ENCODE measurements at regions not wholly inside any gene's neighbourhood (a gene's known extent, or its start where the extent isn't known, plus 50 kb on each side); places are given as distances from the start of the nearest gene placed in this dataset.
"Not testable (repeated sequence)": the region's sequence is repeated elsewhere in the genome, so short reads cannot be mapped to it uniquely, and the experiment has no call there.

DNA sequence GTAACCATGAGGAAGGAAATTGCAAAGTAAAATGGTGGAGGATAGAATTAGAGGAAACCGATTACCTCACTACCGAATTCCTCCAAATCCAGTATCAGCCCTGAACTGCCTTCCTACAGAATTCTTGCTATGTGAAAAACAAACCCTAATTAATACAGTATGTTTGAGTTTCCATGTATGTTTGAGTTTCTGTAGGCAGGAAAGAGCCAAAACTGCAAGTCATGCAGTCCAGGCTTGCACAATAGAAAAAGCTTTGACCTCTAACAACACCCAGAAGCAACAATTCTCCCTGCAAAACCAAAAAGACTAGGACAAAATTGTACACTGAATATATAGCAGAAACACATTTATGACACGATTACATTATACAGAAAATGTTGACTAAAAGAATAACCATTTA is 614.8 kb downstream of the DIPK2A start:
- Histone ChIP-seq H3K4me3 (no peak overlapping the region), H3K4me1 (no peaks in the 10 kb centered on the region), H3K36me3 (no peaks in the 10 kb centered on the region), H3K9me3 (no peaks in the 10 kb centered on the region), H3K27ac (no peak overlapping the region), H3K27me3 (no peaks in the 10 kb centered on the region)
- TF ChIP-seq POLR2AphosphoS5 (IDR thresholded peaks at IDR 0.05; ENCODE audit: insufficient read depth in 1 of 2, low read depth in 1 of 2), result no peak
- TF ChIP-seq, protein P1, sequence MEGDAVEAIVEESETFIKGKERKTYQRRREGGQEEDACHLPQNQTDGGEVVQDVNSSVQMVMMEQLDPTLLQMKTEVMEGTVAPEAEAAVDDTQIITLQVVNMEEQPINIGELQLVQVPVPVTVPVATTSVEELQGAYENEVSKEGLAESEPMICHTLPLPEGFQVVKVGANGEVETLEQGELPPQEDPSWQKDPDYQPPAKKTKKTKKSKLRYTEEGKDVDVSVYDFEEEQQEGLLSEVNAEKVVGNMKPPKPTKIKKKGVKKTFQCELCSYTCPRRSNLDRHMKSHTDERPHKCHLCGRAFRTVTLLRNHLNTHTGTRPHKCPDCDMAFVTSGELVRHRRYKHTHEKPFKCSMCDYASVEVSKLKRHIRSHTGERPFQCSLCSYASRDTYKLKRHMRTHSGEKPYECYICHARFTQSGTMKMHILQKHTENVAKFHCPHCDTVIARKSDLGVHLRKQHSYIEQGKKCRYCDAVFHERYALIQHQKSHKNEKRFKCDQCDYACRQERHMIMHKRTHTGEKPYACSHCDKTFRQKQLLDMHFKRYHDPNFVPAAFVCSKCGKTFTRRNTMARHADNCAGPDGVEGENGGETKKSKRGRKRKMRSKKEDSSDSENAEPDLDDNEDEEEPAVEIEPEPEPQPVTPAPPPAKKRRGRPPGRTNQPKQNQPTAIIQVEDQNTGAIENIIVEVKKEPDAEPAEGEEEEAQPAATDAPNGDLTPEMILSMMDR (IDR thresholded peaks at IDR 0.05), result no peak
- TF ChIP-seq POLR2A (IDR thresholded peaks at IDR 0.05), result no peak
- no peak for DNase-seq (ENCODE audit: extremely low spot score in 2 of 2)
- intact Hi-C loops (cut with DNase I), result no loop called here

DNA sequence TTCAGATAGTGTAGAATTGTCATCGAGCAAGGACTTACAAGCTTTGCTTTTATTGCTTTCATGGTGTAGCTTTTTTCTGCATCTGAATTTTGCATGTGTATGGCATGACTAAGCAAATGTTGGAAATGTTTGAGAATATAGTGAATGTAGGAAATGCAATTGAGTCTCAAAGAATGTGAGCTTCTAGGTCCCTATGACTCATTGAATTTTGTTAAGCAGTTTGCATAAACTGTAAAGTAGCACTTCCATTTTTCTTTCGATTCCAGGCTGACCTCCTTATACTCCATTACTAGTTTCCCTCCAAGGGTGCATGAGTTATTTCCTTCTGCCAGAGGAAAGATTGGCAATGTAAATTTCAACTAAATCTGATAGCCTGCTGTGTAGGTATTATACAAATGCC is 619.2 kb downstream of the DIPK2A start:
- Histone ChIP-seq H3K27ac (no peak overlapping the region), H3K9me3 (no peaks in the 10 kb centered on the region), H3K36me3 (no peaks in the 10 kb centered on the region), H3K4me1 (no peaks in the 10 kb centered on the region), H3K4me3 (no peak overlapping the region), H3K27me3 (no peaks in the 10 kb centered on the region)
- TF ChIP-seq POLR2A (IDR thresholded peaks at IDR 0.05) (no peak), POLR2AphosphoS5 (IDR thresholded peaks at IDR 0.05; ENCODE audit: insufficient read depth in 1 of 2, low read depth in 1 of 2) (no peak)
- TF ChIP-seq, protein P1 (IDR thresholded peaks at IDR 0.05), result no peak
- DNase-seq (ENCODE audit: extremely low spot score in 2 of 2), result no peak
- intact Hi-C loops (cut with DNase I), result no loop called here

DNA sequence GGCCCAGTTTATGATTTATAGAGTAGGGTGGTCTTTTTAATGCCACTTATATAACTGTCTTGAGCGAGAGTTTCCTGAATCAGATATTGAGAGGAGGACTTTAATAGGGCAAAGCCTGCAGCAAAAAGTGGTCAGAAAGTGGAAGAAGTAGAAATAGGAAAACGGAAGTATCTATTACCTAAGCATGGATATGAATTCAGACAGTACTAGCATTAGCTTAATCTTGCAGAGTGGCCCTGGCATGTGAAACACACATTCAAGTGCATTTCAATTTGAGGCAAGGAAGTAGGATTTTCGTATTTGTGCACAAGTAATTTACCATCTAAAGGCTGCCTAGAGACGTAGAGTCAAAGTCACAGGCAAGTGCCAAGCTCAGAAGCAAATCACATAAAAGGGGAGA is 622.3 kb downstream of the DIPK2A start:
- TF ChIP-seq POLR2A (IDR thresholded peaks at IDR 0.05) (no peak), POLR2AphosphoS5 (IDR thresholded peaks at IDR 0.05; ENCODE audit: insufficient read depth in 1 of 2, low read depth in 1 of 2) (no peak)
- TF ChIP-seq, protein P1 (IDR thresholded peaks at IDR 0.05), result no peak
- no peaks in the 10 kb centered on the region for H3K36me3 ChIP-seq
- DNase-seq (ENCODE audit: extremely low spot score in 2 of 2), result no peak
- intact Hi-C loops (cut with DNase I), result no loop called here
- H3K4me3 ChIP-seq, result no peak overlapping the region
- H3K27me3 ChIP-seq, result no peaks in the 10 kb centered on the region
- H3K4me1 ChIP-seq, result no peaks in the 10 kb centered on the region
- no peak overlapping the region for H3K27ac ChIP-seq
- no peaks in the 10 kb centered on the region for H3K9me3 ChIP-seq

DNA sequence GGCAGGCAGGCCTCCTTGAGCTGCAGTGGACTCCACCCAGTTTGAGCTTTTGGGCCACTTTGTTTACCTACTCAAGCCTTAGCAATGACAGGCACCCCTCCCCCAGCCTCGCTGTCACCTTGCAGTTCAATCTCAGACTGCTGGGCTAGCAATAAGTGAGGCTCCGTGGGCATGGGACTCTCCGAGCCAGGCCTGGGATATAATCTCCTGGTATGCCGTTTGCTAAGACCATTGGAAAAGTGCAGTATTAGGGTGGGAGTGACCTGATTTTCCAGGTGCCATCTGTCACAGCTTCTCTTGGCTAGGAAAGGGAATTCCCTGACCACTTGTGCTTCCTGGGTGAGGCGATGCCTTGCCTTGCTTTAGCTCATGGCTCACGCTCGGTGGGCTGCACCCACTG is 648.6 kb downstream of the DIPK2A start:
- H3K27ac ChIP-seq; intact Hi-C loops (cut with DNase I); H3K27me3 ChIP-seq; DNase-seq (ENCODE audit: extremely low spot score in 2 of 2); H3K9me3 ChIP-seq; H3K36me3 ChIP-seq; H3K4me3 ChIP-seq; H3K4me1 ChIP-seq: not testable (repeated sequence)

DNA sequence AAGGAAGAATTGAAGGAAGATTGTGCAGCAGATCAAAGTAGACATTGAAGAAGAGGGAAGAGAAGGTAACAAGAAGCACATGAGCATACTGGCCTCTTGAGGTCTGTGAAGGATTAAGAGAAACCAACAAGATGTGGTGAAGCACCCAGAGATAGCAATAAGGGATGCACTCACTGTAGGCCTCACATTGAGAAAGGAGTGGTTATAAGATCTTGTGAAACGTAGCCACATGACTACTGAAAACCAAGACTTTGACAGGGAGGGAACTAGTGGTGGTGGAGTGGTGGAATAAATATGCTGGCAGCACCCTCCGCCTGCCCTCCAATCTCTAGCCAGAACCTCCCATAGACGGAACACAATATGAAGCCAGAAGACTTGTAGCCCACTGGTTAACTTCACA is 651.2 kb downstream of the DIPK2A start:
- TF ChIP-seq POLR2A (IDR thresholded peaks at IDR 0.05), result no peak
- TF ChIP-seq, protein P1 (IDR thresholded peaks at IDR 0.05), result no peak
- TF ChIP-seq POLR2AphosphoS5 (IDR thresholded peaks at IDR 0.05; ENCODE audit: insufficient read depth in 1 of 2, low read depth in 1 of 2), result no peak
- no peak overlapping the region for H3K4me3 ChIP-seq
- no peaks in the 10 kb centered on the region for H3K4me1 ChIP-seq
- no peak overlapping the region for H3K27ac ChIP-seq
- H3K27me3 ChIP-seq, result no peaks in the 10 kb centered on the region
- H3K36me3 ChIP-seq, result no peaks in the 10 kb centered on the region
- no peak for DNase-seq (ENCODE audit: extremely low spot score in 2 of 2)
- H3K9me3 ChIP-seq, result no peaks in the 10 kb centered on the region
- intact Hi-C loops (cut with DNase I), result no loop called here

DNA sequence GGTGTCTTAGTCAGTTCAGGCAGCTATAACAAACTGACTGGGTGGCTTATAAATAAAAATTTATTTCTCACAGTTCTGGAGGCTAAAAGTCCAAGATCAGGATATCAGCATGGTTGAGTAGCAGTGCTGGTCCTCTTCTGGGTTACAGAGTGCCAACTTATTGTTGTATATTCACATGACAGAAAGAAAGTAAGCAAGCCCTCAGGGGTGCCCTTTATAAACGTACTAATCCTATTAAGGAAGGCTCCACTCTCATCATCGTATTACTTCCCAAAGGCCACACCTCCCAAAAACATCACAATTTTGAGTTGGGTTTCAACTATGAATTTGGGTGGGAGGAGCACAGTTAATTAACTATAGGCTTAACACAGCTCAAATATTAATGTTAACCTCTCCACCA is 653.0 kb downstream of the DIPK2A start:
- Histone ChIP-seq H3K9me3 (no peaks in the 10 kb centered on the region), H3K36me3 (no peaks in the 10 kb centered on the region), H3K27ac (no peak overlapping the region), H3K4me1 (no peaks in the 10 kb centered on the region), H3K4me3 (no peak overlapping the region), H3K27me3 (no peaks in the 10 kb centered on the region)
- no peak for DNase-seq (ENCODE audit: extremely low spot score in 2 of 2)
- TF ChIP-seq, protein P1 (IDR thresholded peaks at IDR 0.05), result no peak
- TF ChIP-seq POLR2AphosphoS5 (IDR thresholded peaks at IDR 0.05; ENCODE audit: insufficient read depth in 1 of 2, low read depth in 1 of 2) (no peak), POLR2A (IDR thresholded peaks at IDR 0.05) (no peak)
- intact Hi-C loops (cut with DNase I), result no loop called here
